ENCODE measurements at regions not wholly inside any gene's neighbourhood (a gene's known extent, or its start where the extent isn't known, plus 50 kb on each side); places are given as distances from the start of the nearest gene placed in this dataset.

GRCh38 chr4:65195666-65196065 is 474.6 kb downstream of the EPHA5 start:
- no peak for DNase-seq (ENCODE audit: extremely low spot score)
- CTCF ChIA-PET: interaction anchor here (1.1 kb wide), 1 partner anchor 9 kb away, joined by 3 read pairs; no protein-coding TSS in a partner anchor
- no peak for TF ChIP-seq CTCF (IDR thresholded peaks at IDR 0.05; ENCODE audit: control extremely low read depth, extremely low read depth, low read depth, missing control alignments)
- POLR2A ChIA-PET: no interaction called here

- ChIA-PET CTCF (interaction anchor here (1.1 to 1.3 kb wide), 2 partner anchors 9 to 41 kb away, joined by 3 read pairs; no protein-coding TSS in a partner anchor), POLR2A (no interaction called here)
- TF ChIP-seq CTCF (IDR thresholded peaks at IDR 0.05; ENCODE audit: control extremely low read depth, extremely low read depth, low read depth, missing control alignments): no peak
- no peak for DNase-seq (ENCODE audit: extremely low spot score)
Observed at GRCh38 chr4:65195002-65195401, 475.3 kb downstream of the EPHA5 start.

DNA sequence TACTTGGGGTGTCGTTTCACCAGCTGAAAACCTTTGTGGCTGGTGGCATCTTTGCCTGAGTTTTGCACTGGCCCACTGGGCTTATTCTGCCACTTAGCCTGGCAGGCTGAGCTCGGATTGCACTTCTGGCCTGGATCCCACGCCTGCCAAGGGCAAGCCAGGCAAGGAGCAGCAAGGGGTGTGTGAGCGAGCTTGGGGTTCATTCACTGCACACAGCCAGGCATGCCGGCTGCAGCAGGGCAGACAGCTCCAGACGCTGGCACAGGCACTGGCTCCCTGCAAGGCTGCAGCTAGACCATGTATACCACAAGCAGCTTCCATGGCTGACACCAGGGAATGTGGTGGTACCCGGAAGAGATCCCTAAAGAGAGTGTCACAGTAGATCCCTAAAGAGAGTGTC is 476.3 kb downstream of the EPHA5 start:
- TF ChIP-seq CTCF (IDR thresholded peaks at IDR 0.05; ENCODE audit: control extremely low read depth, extremely low read depth, low read depth, missing control alignments): no peak
- ChIA-PET POLR2A (no interaction called here), CTCF (interaction anchor here (0.9 to 1.3 kb wide), 2 partner anchors 10 to 40 kb away, joined by 3 to 5 read pairs; no protein-coding TSS in a partner anchor)
- DNase-seq (ENCODE audit: extremely low spot score): no peak

DNA sequence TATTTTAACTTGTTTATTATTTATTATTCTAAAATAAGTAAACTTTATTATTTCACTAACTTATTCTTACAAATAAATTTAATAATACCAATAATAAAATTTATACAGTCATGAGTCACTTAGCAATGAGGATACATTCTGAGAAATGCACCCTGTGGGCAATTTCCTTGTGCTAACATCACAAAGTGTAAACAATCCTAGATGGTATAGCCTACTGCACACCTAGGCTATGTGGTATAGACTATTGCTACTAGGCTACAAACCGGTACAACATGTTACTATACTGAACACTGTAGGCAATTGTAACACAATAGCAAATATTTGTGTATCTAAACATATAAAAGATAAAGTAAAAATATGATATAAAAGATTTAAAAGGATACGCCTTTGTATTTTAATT is 479.5 kb downstream of the EPHA5 start:
- no peak for DNase-seq (ENCODE audit: extremely low spot score)
- POLR2A ChIA-PET: no interaction called here
- CTCF ChIA-PET: no interaction called here
- no peak for TF ChIP-seq CTCF (IDR thresholded peaks at IDR 0.05; ENCODE audit: control extremely low read depth, extremely low read depth, low read depth, missing control alignments)

GRCh38 chr4:65175585-65175984 is 494.7 kb downstream of the EPHA5 start:
- TF ChIP-seq CTCF (IDR thresholded peaks at IDR 0.05; ENCODE audit: control extremely low read depth, extremely low read depth, low read depth, missing control alignments): no peak
- CTCF ChIA-PET: no interaction called here
- DNase-seq (ENCODE audit: extremely low spot score): no peak
- POLR2A ChIA-PET: no interaction called here

- POLR2A ChIA-PET: no interaction called here
- CTCF ChIA-PET: interaction anchor here (0.7 to 1.4 kb wide), 3 partner anchors 18 to 963 kb away, joined by 3 to 4 read pairs (median 3); no protein-coding TSS in a partner anchor
- TF ChIP-seq CTCF (IDR thresholded peaks at IDR 0.05; ENCODE audit: control extremely low read depth, extremely low read depth, low read depth, missing control alignments): no peak
- DNase-seq (ENCODE audit: extremely low spot score): no peak
Observed at GRCh38 chr4:65170768-65171514, 499.3 kb downstream of the EPHA5 start.

All from GM10248 (cell line).